Testis (tissue), 2 donors: ENCODE measurements at regions not wholly inside any gene's neighbourhood (a gene's known extent, or its start where the extent isn't known, plus 50 kb on each side); places are given as distances from the start of the nearest gene placed in this dataset.

Experiments used
- POLR2A ChIP-seq: fragments of 450-650 bp; IDR thresholded peaks from one replicate; pipeline ENCODE4 v1.6.1; 2017; ENCODE audit warnings: antibody characterized with exemption, mild to moderate bottlenecking, moderate library complexity
- TF ChIP-seq, protein P1 (sequence below), 3 experiments: fragments of 450-650 bp in 2 of 3; fragments of 200-600 bp in 1 of 3; sonication (generic) in 1 of 3; IDR thresholded peaks; one replicate each; pipeline ENCODE4 v1.5.1; 2016 to 2019; ENCODE audit warnings: antibody characterized with exemption in 3 of 3, mild to moderate bottlenecking in 2 of 3, moderate library complexity in 1 of 3

DNA sequence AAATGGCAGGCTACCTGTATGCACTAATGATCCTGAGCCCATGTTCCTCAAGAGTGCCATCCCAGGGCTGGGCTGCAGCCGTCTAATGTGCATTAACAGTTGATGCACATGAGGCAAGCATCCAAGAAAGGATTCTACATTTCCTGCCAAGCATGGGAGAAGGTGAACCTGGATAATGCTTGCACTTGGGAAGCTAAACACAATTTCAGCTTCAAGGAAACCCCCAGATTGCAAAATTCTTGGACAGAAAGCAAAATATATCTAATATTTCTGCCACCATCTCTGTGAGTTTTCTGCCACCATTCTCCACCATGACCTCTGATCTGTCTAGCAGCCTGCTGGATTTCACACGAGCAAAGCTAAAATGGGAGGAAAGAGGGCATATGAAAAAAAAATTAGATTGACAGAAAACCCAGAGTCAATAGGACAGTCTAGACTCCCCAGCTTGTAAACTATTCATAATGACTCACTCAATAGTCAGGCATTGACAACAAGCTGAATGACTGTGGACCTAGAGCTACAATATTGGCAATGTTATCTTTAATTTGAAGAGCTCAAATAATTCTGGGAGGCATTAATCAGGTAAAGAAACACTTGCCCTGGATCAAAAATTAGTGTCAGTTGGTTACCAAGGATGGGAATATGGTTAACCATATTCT, 91.9 kb upstream of the BCL2L14 start:
- TF ChIP-seq, protein P1, sequence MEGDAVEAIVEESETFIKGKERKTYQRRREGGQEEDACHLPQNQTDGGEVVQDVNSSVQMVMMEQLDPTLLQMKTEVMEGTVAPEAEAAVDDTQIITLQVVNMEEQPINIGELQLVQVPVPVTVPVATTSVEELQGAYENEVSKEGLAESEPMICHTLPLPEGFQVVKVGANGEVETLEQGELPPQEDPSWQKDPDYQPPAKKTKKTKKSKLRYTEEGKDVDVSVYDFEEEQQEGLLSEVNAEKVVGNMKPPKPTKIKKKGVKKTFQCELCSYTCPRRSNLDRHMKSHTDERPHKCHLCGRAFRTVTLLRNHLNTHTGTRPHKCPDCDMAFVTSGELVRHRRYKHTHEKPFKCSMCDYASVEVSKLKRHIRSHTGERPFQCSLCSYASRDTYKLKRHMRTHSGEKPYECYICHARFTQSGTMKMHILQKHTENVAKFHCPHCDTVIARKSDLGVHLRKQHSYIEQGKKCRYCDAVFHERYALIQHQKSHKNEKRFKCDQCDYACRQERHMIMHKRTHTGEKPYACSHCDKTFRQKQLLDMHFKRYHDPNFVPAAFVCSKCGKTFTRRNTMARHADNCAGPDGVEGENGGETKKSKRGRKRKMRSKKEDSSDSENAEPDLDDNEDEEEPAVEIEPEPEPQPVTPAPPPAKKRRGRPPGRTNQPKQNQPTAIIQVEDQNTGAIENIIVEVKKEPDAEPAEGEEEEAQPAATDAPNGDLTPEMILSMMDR (IDR thresholded peaks at IDR 0.05): no peak
- no peak for TF ChIP-seq POLR2A
